ENCODE measurements at regions not wholly inside any gene's neighbourhood (a gene's known extent, or its start where the extent isn't known, plus 50 kb on each side); places are given as distances from the start of the nearest gene placed in this dataset.

DNA sequence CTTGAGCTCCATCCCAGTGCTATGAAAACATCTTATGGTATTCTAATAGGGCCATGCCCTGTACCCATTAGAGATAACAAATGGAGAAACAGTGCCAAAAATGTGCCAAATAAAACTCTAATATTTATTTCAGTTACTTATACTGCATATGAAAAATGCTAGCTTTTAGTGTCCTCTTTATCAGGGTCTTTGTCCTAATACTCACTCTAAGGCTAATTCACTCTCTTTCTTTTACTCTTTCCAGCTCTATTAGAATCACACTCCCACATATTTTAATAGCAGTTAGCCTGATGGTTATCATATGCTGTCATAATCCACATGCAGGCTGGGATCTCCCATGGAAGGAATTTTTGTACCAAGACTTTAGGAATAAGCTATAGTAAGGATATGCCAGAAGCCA, 408.4 kb downstream of the ETV1 start:
- TF ChIP-seq, protein P1, sequence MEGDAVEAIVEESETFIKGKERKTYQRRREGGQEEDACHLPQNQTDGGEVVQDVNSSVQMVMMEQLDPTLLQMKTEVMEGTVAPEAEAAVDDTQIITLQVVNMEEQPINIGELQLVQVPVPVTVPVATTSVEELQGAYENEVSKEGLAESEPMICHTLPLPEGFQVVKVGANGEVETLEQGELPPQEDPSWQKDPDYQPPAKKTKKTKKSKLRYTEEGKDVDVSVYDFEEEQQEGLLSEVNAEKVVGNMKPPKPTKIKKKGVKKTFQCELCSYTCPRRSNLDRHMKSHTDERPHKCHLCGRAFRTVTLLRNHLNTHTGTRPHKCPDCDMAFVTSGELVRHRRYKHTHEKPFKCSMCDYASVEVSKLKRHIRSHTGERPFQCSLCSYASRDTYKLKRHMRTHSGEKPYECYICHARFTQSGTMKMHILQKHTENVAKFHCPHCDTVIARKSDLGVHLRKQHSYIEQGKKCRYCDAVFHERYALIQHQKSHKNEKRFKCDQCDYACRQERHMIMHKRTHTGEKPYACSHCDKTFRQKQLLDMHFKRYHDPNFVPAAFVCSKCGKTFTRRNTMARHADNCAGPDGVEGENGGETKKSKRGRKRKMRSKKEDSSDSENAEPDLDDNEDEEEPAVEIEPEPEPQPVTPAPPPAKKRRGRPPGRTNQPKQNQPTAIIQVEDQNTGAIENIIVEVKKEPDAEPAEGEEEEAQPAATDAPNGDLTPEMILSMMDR (IDR thresholded peaks at IDR 0.05) = no peak
- no peak for TF ChIP-seq POLR2A (IDR thresholded peaks at IDR 0.05)

All from heart left ventricle (tissue), 13 donors.